CD14-positive monocyte (primary cell): ENCODE measurements at regions not wholly inside any gene's neighbourhood (a gene's known extent, or its start where the extent isn't known, plus 50 kb on each side); places are given as distances from the start of the nearest gene placed in this dataset.

Source experiments
- DNase-seq, 3 donors: peaks; one replicate each; pipeline ENCODE4 v3.0.0-alpha.2; 2011 to 2022
- H2AFZ ChIP-seq: 2 replicates; pipeline ENCODE4 v1.6.0; 2012; ENCODE audit warnings: mild to moderate bottlenecking, low read depth, low read length, inconsistent platforms; ENCODE audit not compliant: insufficient read depth, poor library complexity, severe bottlenecking
- H3K27ac ChIP-seq, 2 donors: 1 replicate in 1 of 2; 2 replicates in 1 of 2; pipeline ENCODE4 v1.5.1; 2012 to 2013; ENCODE audit warnings: low read length in 2 of 2, control low read depth in 1 of 2, inconsistent platforms in 1 of 2, low read depth in 1 of 2, mild to moderate bottlenecking in 1 of 2
- H3K27me3 ChIP-seq, 2 donors: one replicate each; pipeline versions ENCODE4 v1.6.0 to v1.6.1; 2011 to 2013; ENCODE audit warnings: low read length in 2 of 2; ENCODE audit not compliant: control insufficient read depth in 2 of 2, insufficient read depth in 2 of 2
- H3K36me3 ChIP-seq, 2 donors: replicated peaks in 1 of 2; 1 replicate in 1 of 2; 2 replicates in 1 of 2; pipeline versions ENCODE4 v1.5.1 to v1.6.1; 2012 to 2013; ENCODE audit warnings: low read length in 2 of 2, control low read depth in 1 of 2, inconsistent platforms in 1 of 2, mild to moderate bottlenecking in 1 of 2; ENCODE audit not compliant: insufficient read depth in 2 of 2, control insufficient read depth in 1 of 2
- H3K4me1 ChIP-seq, 2 donors: 1 replicate in 1 of 2; 2 replicates in 1 of 2; pipeline versions ENCODE4 v1.5.1 to v1.6.1; 2012 to 2013; ENCODE audit warnings: low read length in 2 of 2, control low read depth in 1 of 2, inconsistent platforms in 1 of 2, mild to moderate bottlenecking in 1 of 2, moderate library complexity in 1 of 2; ENCODE audit not compliant: insufficient read depth in 2 of 2, control insufficient read depth in 1 of 2
- H3K4me2 ChIP-seq: replicated peaks from 2 replicates; pipeline ENCODE3; 2012; ENCODE audit warnings: low read length, moderate library complexity, mild to moderate bottlenecking; ENCODE audit not compliant: poor library complexity, severe bottlenecking; ENCODE audit errors: extremely low read depth
- H3K4me3 ChIP-seq, 3 experiments: fragments of 200-600 bp in 1 of 3; sonication (generic) in 1 of 3; replicated peaks in 1 of 3; 1 replicate in 2 of 3; 2 replicates in 1 of 3; pipeline ENCODE4 v1.5.1; 2011 to 2013; ENCODE audit warnings: low read length in 3 of 3, mild to moderate bottlenecking in 3 of 3, control low read depth in 2 of 3, low read depth in 2 of 3, inconsistent platforms in 1 of 3, moderate library complexity in 1 of 3
- H3K79me2 ChIP-seq: 2 replicates; pipeline ENCODE4 v1.6.0; 2012; ENCODE audit warnings: mild to moderate bottlenecking, control low read depth, inconsistent platforms, low read length, moderate library complexity; ENCODE audit not compliant: insufficient read depth
- H3K9ac ChIP-seq: 2 replicates; pipeline ENCODE4 v1.6.0; 2017; ENCODE audit warnings: low read length, mild to moderate bottlenecking; ENCODE audit not compliant: insufficient read depth, poor library complexity, severe bottlenecking
- H3K9me3 ChIP-seq, 2 donors: replicated peaks in 1 of 2; 1 replicate in 1 of 2; 2 replicates in 1 of 2; pipeline versions ENCODE4 v1.5.1 to v1.6.1; 2012 to 2013; ENCODE audit warnings: low read length in 2 of 2, control low read depth in 1 of 2; ENCODE audit not compliant: control insufficient read depth in 1 of 2, insufficient read depth in 1 of 2
- H4K20me1 ChIP-seq: 2 replicates; pipeline ENCODE4 v1.6.0; 2012; ENCODE audit warnings: mild to moderate bottlenecking, low read length, control low read depth, moderate library complexity; ENCODE audit not compliant: insufficient read depth
- H3K27ac Mint-ChIP-seq, 7 donors: one replicate each; pipeline ENCODE4 v1.8.0; 2020; ENCODE audit warnings: mild to moderate bottlenecking in 7 of 7, mixed read lengths in 7 of 7, moderate library complexity in 6 of 7, inconsistent platforms in 2 of 7
- H3K27me3 Mint-ChIP-seq, 3 donors: one replicate each; pipeline ENCODE4 v1.8.0; 2021 to 2022; ENCODE audit warnings: low read depth in 3 of 3, mild to moderate bottlenecking in 3 of 3, mixed read lengths in 3 of 3, moderate library complexity in 3 of 3, inconsistent platforms in 1 of 3
- H3K36me3 Mint-ChIP-seq, 2 donors: one replicate each; pipeline ENCODE4 v1.8.0; 2020; ENCODE audit warnings: mixed read lengths in 2 of 2, inconsistent platforms in 1 of 2, mild to moderate bottlenecking in 1 of 2
- H3K4me1 Mint-ChIP-seq: one replicate; pipeline ENCODE4 v1.8.0; 2020; ENCODE audit warnings: mild to moderate bottlenecking, mixed read lengths
- H3K4me3 Mint-ChIP-seq, 2 donors: one replicate each; pipeline ENCODE4 v1.8.0; 2020; ENCODE audit warnings: mild to moderate bottlenecking in 2 of 2, mixed read lengths in 2 of 2, moderate library complexity in 1 of 2
- H3K9me3 Mint-ChIP-seq, 7 donors: one replicate each; pipeline ENCODE4 v1.8.0; 2020 to 2022; ENCODE audit warnings: mixed read lengths in 7 of 7, mild to moderate bottlenecking in 6 of 7, moderate library complexity in 6 of 7, inconsistent platforms in 2 of 7
- WGBS: methylation state at CpG from one replicate; pipeline ENCODE4 v1.1.5; 2013; ENCODE audit warnings: missing lambda C conversion rate; ENCODE audit not compliant: insufficient coverage; 5-methylcytosine and 5-hydroxymethylcytosine counted together
- intact Hi-C, 2 donors: fragments of 100-400 bp; cut with micrococcal nuclease; formaldehyde crosslinking; loops; one replicate each; pipeline versions ENCODE4 v1.15.0 to v1.15.1; 2023
- TF ChIP-seq, protein P1 (sequence below): fragments of 200-600 bp; IDR thresholded peaks from one replicate; pipeline ENCODE4 v1.8.0; 2022; ENCODE audit warnings: antibody characterized with exemption, mild to moderate bottlenecking

DNA sequence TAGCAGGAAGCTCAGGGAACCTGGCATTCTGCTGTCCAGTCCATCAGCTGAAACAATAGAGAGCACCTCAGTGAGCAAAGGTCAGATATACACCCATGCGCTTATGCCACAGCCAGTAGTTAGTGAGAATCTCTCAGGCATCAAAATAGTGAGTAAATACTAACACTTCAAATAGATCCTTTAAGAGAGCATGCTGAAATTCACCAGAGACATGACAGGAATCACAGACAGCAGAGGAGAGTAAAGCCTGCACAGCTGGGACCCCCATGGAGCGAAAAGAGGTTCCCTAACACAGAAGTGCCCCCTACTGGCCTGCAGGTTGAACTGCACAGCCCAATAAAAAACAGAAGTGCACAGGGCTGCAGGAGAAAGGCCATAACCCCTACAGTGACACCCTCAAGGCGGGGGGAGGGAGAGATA, 57.6 kb upstream of the ANTXRL start:
- no peak overlapping the region for H3K4me3 Mint-ChIP-seq

DNA sequence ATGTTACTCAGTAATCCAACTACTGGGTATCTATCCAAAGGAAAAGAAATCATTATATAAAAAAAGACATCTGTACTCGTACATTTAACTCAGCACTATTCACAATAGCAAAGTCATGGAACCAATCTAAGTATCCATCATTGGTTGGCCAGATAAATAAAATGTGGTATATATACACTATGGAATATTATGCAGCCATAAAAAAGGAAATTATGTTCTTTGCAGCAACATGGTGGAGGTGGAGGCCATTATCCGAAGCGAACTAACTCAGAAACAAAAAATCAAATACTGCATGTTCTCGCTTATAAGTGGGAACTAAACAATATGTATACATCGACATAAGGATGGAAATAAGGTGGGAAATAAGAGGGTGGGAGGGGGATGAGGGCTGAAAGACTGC, 56.2 kb upstream of the ANTXRL start:
- no peak for DNase-seq
- intact Hi-C loops = no loop called here
- no peak overlapping the region for H3K4me2 ChIP-seq
- H3K27me3 ChIP-seq = no peaks in the 10 kb centered on the region
- Mint-ChIP-seq H3K4me3 (no peak overlapping the region), H3K27ac (no peak overlapping the region), H3K9me3 (peaks cover 0 to 13% (median 2%) of the 10 kb centered on the region in 7 donors), H3K36me3 (no peaks in the 10 kb centered on the region), H3K27me3 (peaks cover 0 to 3% (median 0%) of the 10 kb centered on the region in 3 donors), H3K4me1 (peaks cover 6% of the 10 kb centered on the region)
- H3K27ac ChIP-seq = no peak overlapping the region
- no peaks in the 10 kb centered on the region for H4K20me1 ChIP-seq
- no peak overlapping the region for H3K4me3 ChIP-seq
- H3K9ac ChIP-seq = no peak overlapping the region
- H3K36me3 ChIP-seq = no peaks in the 10 kb centered on the region
- TF ChIP-seq, protein P1, sequence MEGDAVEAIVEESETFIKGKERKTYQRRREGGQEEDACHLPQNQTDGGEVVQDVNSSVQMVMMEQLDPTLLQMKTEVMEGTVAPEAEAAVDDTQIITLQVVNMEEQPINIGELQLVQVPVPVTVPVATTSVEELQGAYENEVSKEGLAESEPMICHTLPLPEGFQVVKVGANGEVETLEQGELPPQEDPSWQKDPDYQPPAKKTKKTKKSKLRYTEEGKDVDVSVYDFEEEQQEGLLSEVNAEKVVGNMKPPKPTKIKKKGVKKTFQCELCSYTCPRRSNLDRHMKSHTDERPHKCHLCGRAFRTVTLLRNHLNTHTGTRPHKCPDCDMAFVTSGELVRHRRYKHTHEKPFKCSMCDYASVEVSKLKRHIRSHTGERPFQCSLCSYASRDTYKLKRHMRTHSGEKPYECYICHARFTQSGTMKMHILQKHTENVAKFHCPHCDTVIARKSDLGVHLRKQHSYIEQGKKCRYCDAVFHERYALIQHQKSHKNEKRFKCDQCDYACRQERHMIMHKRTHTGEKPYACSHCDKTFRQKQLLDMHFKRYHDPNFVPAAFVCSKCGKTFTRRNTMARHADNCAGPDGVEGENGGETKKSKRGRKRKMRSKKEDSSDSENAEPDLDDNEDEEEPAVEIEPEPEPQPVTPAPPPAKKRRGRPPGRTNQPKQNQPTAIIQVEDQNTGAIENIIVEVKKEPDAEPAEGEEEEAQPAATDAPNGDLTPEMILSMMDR = no peak
- H3K4me1 ChIP-seq = peaks cover 0 to 4% of the 10 kb centered on the region in 2 donors
- WGBS = no CpG with 5 or more reads among the region's 5 CpGs
- H2AFZ ChIP-seq = no peak overlapping the region
- no peaks in the 10 kb centered on the region for H3K9me3 ChIP-seq
- H3K79me2 ChIP-seq = no peaks in the 10 kb centered on the region

More for the DNA sequence above, 57.6 kb upstream of the ANTXRL start:
- H3K27me3 ChIP-seq = no peaks in the 10 kb centered on the region
- H3K9me3 Mint-ChIP-seq = peaks cover 0 to 13% (median 2%) of the 10 kb centered on the region in 7 donors
- H3K4me1 ChIP-seq = peaks cover 0 to 4% of the 10 kb centered on the region in 2 donors
- TF ChIP-seq, protein P1 = peak; percentile 68
- H3K9ac ChIP-seq = no peak overlapping the region
- peak in 1 of 3 donors; percentile 4 for DNase-seq
- H3K36me3 ChIP-seq = no peaks in the 10 kb centered on the region
- no peak overlapping the region for H3K27ac Mint-ChIP-seq
- intact Hi-C loops = no loop called here
- no peak overlapping the region for H3K4me3 ChIP-seq
- H2AFZ ChIP-seq = peak overlapping the region; percentile 36
- H3K9me3 ChIP-seq = no peaks in the 10 kb centered on the region
- peaks cover 6% of the 10 kb centered on the region for H3K4me1 Mint-ChIP-seq
- H3K4me2 ChIP-seq = no peak overlapping the region
- H4K20me1 ChIP-seq = no peaks in the 10 kb centered on the region
- H3K79me2 ChIP-seq = no peaks in the 10 kb centered on the region
- 70% methylated on average over 2 of the region's 3 CpGs for WGBS
- peaks cover 0 to 3% (median 0%) of the 10 kb centered on the region in 3 donors for H3K27me3 Mint-ChIP-seq
- H3K36me3 Mint-ChIP-seq = no peaks in the 10 kb centered on the region
- H3K27ac ChIP-seq = no peak overlapping the region
